ENCODE measurements at regions not wholly inside any gene's neighbourhood (a gene's known extent, or its start where the extent isn't known, plus 50 kb on each side); places are given as distances from the start of the nearest gene placed in this dataset.

DNA sequence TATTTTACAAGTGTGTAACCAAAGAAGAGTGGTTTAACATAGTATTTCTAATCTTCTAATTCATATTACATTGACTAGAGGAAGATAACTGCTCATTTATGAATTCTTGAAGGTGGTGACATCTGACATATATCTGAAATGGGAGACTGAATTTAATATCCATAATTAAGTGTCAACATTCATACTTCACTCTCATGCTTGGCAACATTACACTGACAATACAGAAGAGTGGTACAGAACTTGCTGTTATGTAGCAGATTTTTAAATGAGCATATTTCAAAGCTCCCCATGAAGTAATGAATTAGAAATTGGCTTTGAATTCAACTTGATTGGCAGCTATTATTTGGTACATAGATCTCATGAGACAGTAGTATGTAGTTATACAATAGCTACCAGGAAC is 125.8 kb upstream of the POT1 start:
- CTCF ChIA-PET (ENCODE audit: low intra/inter-chr PET ratio) = no interaction called here

More for the DNA sequence above, 125.8 kb upstream of the POT1 start:
- TF ChIP-seq, protein P1, sequence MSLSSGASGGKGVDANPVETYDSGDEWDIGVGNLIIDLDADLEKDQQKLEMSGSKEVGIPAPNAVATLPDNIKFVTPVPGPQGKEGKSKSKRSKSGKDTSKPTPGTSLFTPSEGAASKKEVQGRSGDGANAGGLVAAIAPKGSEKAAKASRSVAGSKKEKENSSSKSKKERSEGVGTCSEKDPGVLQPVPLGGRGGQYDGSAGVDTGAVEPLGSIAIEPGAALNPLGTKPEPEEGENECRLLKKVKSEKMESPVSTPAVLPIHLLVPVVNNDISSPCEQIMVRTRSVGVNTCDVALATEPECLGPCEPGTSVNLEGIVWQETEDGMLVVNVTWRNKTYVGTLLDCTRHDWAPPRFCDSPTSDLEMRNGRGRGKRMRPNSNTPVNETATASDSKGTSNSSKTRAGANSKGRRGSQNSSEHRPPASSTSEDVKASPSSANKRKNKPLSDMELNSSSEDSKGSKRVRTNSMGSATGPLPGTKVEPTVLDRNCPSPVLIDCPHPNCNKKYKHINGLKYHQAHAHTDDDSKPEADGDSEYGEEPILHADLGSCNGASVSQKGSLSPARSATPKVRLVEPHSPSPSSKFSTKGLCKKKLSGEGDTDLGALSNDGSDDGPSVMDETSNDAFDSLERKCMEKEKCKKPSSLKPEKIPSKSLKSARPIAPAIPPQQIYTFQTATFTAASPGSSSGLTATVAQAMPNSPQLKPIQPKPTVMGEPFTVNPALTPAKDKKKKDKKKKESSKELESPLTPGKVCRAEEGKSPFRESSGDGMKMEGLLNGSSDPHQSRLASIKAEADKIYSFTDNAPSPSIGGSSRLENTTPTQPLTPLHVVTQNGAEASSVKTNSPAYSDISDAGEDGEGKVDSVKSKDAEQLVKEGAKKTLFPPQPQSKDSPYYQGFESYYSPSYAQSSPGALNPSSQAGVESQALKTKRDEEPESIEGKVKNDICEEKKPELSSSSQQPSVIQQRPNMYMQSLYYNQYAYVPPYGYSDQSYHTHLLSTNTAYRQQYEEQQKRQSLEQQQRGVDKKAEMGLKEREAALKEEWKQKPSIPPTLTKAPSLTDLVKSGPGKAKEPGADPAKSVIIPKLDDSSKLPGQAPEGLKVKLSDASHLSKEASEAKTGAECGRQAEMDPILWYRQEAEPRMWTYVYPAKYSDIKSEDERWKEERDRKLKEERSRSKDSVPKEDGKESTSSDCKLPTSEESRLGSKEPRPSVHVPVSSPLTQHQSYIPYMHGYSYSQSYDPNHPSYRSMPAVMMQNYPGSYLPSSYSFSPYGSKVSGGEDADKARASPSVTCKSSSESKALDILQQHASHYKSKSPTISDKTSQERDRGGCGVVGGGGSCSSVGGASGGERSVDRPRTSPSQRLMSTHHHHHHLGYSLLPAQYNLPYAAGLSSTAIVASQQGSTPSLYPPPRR (CRISPR knock-in tag; IDR thresholded peaks at IDR 0.05; ENCODE audit: borderline replicate concordance) = no peak
- TF ChIP-seq POLR2G (IDR thresholded peaks at IDR 0.05; ENCODE audit: low read depth, low read length) (no peak), MIER1 (IDR thresholded peaks at IDR 0.05; ENCODE audit: low read depth) (no peak), ZHX1 (conservative IDR thresholded peaks at IDR 0.05; ENCODE audit: low read length) (no peak), PRPF4 (IDR thresholded peaks at IDR 0.05; ENCODE audit: insufficient read depth, low read depth, low read length, poor library complexity, severe bottlenecking) (no peak), ZNF592 (IDR thresholded peaks at IDR 0.05) (no peak), BHLHE40 (IDR thresholded peaks at IDR 0.05; ENCODE audit: low read length) (no peak)
- TF ChIP-seq, protein P2, sequence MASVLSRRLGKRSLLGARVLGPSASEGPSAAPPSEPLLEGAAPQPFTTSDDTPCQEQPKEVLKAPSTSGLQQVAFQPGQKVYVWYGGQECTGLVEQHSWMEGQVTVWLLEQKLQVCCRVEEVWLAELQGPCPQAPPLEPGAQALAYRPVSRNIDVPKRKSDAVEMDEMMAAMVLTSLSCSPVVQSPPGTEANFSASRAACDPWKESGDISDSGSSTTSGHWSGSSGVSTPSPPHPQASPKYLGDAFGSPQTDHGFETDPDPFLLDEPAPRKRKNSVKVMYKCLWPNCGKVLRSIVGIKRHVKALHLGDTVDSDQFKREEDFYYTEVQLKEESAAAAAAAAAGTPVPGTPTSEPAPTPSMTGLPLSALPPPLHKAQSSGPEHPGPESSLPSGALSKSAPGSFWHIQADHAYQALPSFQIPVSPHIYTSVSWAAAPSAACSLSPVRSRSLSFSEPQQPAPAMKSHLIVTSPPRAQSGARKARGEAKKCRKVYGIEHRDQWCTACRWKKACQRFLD (CRISPR knock-in tag; IDR thresholded peaks at IDR 0.05) = no peak
- Histone ChIP-seq H3K9me3 (replicated peaks; ENCODE audit: control insufficient read depth, insufficient read depth, low read depth, low read length) (no peaks in the 10 kb centered on the region), H3K27ac (ENCODE audit: extremely low read depth, low read depth, low read length) (no peak overlapping the region), H3K9me1 (ENCODE audit: control insufficient read depth, insufficient read depth, low read length) (no peaks in the 10 kb centered on the region), H3K4me2 (ENCODE audit: insufficient read depth, low read length) (no peak overlapping the region), H3K4me1 (replicated peaks in 1 of 2; ENCODE audit: control insufficient read depth in 2 of 2, insufficient read depth in 2 of 2, low read length in 2 of 2) (no peaks in the 10 kb centered on the region), H3K79me2 (ENCODE audit: control insufficient read depth, insufficient read depth, low read length) (no peaks in the 10 kb centered on the region), H3K27me3 (ENCODE audit: control insufficient read depth in 2 of 2, insufficient read depth in 2 of 2, low read length in 2 of 2) (no peaks in the 10 kb centered on the region), H4K20me1 (replicated peaks; ENCODE audit: control insufficient read depth, insufficient read depth, low read length) (no peaks in the 10 kb centered on the region), H3K9ac (ENCODE audit: insufficient read depth in 1 of 2, low read depth in 2 of 2, low read length in 2 of 2) (no peak overlapping the region), H3K4me3 (no peak overlapping the region), H3K36me3 (ENCODE audit: control insufficient read depth, insufficient read depth, low read length) (no peaks in the 10 kb centered on the region), H2AFZ (ENCODE audit: low read depth, low read length) (no peak overlapping the region)
- DNase-seq (ENCODE audit: extremely low read depth in 1 of 4, low spot score in 3 of 4) = no peak
- no peak for FAIRE-seq
- no TSS peak for BruUV-seq (replicated peaks)
- no peak for ATAC-seq
- in situ Hi-C loops (cut with MboI) (no loop called here), intact Hi-C loops (cut with micrococcal nuclease) (no loop called here)
- POLR2A ChIA-PET = no interaction called here
